Kidney glomerular epithelial cell (primary cell): ENCODE measurements at regions not wholly inside any gene's neighbourhood (a gene's known extent, or its start where the extent isn't known, plus 50 kb on each side); places are given as distances from the start of the nearest gene placed in this dataset.

Source experiments
- DNase-seq: peaks from one replicate; lab custom pipeline; 2025; lab: John Stamatoyannopoulos, UW

DNA sequence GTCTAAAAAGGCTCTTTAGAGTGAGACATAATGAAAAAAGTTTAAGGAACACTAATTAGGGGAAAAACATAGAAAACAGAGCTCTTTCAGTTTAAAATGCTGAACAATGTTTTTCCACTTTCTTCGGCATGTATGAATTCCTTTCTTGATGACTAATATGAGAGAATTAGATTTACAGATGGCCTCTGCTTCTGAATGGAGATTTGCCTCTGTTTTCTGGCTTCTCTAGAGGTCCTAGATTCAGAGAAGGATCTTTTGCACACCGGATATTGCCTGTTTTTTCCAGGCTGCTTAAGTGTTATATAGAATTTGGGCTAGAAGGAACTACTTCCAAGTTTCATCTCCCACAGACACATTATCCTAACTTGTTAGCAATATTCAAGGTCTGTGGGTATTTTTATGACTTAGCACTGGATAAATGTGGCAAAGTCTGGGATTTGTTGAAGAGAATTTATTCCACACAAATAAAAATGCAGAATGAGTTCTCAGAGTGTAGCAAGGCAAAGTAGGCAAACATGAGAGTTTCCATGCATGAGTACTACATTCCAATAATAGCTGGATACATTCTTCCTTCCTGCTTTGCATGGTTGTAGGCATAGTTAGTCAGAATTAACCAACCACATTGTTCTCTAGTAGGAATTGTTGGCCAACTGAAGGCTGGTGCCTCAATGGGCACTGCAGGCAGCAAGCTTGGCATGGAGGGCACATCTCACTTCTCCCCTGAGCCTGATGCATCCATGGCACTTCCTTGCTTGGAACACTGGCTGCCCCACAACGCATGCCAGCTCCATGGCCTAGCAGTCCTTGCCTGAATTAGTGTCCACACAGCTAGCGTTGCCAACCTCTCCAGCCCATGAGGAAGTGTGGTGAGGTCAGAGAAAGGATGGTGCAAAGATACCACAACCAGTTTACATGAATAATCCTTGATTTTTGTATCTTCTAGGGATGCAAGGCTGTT lies 224.2 kb downstream of the CLIC5 start:
- peak; percentile 73 for DNase-seq

DNA sequence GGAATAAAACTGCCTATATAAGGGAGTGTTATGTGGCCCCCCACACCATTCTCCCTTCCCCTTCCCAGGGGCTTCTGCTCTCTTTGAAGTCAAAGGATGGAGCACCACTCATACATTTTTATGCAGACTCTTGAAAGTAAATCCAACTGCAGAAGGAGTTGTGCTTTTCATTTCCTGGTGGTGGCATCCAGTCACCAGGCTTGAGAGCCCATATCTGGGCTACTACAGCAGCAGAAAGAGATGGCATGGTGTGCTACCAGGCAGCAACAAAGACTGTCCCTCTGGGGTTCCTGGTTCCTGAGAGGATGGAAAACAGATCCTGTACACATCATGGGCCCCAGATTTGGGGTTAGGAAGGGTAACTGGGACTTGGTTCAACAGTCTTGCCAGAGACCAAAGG lies 226.4 kb downstream of the CLIC5 start:
- DNase-seq, result no peak

DNA sequence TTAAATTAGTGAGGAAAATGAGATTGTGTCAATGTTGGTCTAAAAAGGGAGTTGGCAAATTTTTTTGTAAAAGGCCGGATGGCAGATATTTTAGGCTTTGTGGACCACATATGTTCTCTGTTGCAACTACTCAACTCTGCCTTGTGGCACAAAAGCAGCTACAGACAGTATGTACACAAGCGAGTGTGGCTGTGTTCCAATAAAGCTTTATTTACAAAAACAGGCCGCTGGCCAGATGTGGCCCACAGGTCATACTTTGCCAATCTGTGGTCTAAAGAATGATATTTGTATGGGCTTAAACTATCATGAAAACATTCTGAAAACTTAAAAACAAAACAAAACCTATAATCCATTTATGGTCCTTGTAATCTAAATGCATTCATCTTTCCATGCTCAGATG lies 228.3 kb downstream of the CLIC5 start:
- DNase-seq, result no peak

DNA sequence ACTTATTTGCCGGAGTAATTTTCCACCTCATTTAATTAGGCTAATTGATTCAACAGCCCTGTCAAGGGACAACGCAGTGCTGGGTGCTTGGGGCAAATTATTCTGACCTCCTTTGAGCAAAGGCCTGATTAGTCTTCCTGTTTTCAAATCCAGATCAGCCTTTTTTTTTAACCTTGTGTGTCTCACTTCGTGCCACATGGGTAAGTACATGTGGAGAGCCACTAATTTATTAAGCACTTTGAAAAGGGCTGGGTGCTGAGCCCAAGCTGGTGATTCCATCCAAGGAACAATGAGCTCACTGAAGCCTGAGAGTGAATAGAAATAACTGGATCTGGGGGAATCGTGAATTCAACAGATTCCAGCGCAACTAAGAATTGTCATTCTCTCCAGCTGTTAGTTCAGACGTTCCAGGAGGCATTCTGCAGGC lies 229.3 kb downstream of the CLIC5 start:
- DNase-seq, result no peak

DNA sequence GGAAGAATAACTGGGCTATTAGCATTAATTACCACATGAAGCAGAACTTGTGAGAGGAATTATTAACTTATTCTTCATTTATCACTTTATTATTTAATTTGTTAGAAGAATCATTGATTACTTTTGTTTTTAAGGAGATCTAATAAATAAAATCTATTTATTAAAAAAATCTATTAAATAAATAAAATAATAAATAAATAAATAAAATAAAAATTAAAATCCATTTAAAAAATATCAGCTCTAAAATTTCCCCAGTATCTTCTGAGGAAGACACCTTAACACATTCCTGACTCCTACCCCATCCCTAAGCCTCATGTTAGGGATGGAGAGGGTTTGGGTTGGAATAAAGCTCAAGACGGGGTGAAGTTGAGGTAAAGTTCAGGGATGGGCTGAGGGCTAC lies 231.4 kb downstream of the CLIC5 start:
- no peak for DNase-seq

DNA sequence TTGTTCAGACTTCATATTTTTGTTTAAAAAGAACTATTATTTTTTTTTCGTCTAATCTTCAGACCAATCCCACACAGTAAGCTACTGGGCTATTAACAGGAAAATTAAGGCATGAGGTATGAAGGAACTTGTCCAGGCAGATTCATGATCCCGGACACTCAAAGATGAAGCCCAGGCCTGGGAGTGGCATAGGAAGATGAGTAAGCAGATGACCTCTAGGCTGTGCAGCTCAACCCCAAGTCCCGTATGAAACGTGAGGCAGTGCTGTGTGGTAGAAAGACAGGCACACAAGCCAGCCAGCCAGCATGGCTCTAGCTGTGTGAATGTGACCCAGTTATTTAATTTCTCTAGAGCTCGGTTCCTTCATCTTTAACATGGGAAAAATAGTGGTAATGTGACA lies 231.9 kb downstream of the CLIC5 start:
- no peak for DNase-seq

DNA sequence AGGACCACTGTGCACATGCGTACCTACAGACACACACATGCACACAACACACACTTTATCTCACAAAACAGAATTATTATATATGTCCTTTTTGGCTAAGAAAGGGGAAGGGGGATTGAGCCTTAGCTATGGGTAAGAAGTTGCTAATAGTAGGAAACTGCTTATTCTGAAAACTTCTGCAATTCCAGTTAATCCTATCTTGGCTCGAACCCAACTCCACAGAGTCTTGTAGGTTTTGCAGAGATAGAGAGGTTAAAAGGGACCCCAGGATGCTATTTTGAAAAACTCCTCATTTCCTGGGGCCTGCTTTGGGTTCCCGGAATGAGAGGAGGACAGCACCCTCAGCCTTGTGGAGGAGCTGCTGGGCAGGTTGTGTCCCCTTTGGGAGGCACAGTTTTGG lies 233.8 kb downstream of the CLIC5 start:
- DNase-seq, result no peak

DNA sequence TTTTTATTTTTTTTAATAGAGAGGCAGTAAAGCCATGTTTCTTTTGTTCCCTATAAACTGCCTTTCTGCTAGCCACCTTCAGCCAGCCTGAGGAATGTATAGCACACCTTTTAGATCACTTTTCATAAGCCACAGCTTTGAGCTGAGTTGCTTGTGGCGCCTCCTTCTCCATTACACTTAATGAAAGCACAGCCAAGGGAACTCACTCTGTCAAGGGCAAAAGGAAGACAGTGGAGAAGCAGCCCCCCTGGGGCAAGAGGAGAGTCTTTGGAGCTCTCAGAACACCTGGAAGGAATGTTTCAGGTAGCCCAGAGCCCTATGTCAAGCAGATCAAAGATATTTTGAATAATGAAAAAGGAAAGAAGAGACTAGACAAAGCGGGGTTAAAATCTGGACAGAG lies 235.1 kb downstream of the CLIC5 start:
- DNase-seq, result no peak

DNA sequence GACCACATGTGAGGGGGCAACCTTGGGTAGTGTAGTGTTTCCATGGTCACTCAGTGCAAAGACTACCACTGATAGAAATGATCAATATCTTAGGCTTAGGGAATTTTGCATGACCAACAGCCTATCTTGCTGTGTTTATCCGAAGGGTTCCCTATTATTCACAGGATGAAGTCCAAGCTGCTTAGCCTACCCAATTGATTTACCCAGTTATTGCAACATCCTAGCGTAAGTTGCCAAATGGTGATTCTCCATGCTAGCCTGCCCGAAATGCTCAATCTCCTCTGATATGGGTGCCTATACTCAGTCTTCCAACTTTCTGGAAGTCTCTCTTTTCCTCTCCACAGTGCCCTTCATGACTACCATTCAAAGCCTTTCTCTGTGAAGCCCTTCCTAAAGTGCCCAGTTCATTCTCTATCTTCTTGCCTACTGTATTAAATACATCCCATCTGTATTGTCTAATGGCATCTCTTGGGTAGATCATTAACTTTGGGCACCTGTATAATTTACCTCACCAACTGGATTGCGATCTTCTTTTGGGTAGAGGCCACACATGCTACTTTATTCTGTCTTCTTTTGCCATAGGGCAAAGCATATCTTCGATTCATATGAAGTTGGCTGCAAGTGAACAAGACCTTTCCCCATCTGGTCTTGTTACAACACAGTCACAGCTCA lies 240.5 kb downstream of the CLIC5 start:
- no peak for DNase-seq

DNA sequence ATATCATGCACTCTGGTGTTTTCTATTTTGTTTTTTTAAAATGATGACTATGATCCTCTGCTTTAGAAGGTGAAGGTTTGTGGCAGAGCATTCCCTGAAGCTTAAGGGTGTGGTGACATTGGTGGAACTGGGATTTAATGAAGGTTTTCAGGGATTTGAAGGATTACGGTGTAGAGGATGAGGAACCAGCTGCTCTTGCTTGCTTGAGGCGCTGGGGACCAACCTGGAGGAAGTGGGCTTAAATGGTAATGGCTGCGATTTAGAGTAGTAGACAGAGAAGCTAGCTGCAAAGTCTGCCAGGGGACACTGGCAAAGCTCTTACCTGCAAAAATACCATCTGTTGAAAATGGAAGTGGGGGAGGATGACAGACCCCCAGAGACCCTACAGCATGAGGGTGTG lies 241.8 kb downstream of the CLIC5 start:
- no peak for DNase-seq

DNA sequence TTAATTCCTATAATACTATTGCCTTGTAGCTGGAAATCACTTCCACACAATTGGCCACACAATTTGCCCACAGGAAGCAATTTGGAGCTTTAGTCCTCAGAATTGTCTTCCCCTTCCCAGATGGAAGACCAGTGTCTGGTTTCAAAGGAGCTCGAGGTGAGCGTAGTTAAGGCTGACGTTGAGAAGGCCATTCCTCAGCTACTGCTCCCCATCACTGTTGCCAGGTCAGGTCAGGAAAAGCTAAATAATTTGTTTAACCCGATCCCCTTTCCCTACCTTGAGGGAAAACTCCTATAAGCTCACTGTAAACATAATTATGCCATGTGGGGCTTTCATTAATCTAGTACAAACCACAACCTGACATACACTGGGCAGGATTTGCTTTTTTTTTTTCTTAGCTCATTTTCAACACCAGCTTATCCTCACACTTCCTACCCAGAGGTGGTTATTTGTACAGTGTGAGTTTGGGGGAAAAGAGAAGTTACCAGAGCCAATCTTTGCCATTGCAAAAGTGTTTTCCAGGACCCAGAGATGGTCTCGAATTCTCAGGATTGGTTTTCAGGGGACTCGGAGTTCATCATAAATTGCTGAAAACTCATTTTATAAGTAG lies 242.7 kb downstream of the CLIC5 start:
- no peak for DNase-seq

DNA sequence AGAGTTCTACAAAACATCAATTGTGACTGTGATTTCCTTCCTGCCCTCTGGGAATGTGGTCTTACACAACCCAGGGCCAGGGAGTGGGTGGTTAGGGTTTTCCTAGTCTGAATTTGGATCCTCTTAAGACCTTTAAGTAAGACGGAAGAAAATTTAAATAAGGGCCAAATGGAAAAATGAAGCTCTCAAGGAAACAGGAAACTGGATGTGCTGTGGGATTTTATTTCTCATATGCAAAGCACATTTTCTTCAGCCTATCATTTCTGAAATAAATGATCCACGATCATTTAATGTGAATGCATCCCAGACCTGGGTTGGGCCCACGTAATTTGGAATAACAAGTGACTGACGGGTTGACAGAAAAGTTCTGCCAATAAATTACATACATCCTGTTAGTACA lies 243.6 kb downstream of the CLIC5 start:
- DNase-seq, result no peak

DNA sequence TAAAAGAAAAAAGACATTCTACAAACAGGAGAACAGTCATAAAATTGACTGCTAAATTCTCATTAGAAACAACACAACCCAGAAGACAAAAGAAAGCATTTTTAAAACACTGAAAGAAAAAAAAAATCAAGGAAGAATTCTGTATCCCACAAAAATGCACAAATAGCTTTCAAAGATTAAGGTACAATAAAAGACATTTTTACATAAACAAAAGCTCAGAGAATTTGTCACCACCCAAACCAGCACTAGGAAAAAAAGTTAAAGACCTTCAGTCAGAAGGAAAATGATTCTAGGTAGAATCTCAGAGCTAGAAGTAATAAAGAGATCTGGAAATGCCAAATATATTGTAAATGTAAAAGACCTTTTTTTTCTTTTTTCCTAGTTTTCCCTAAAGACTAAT lies 252.4 kb downstream of the CLIC5 start:
- no peak for DNase-seq

DNA sequence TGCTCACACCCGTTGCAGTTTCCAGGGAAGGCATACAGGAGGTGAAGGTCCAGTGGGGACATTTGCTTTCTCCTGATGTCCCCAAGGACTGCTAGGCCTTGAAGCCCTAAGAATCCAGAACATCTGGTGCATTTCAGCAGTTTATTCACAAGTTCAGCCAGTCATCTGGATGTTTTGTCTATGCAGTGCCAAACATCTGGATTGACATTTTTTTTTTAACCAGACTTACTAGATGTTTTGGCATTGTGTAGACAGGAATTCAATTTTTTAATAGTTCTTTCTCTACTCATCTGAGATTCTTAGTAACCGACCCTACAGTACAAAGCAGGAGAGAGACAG lies 256.2 kb downstream of the CLIC5 start:
- DNase-seq, result no peak

DNA sequence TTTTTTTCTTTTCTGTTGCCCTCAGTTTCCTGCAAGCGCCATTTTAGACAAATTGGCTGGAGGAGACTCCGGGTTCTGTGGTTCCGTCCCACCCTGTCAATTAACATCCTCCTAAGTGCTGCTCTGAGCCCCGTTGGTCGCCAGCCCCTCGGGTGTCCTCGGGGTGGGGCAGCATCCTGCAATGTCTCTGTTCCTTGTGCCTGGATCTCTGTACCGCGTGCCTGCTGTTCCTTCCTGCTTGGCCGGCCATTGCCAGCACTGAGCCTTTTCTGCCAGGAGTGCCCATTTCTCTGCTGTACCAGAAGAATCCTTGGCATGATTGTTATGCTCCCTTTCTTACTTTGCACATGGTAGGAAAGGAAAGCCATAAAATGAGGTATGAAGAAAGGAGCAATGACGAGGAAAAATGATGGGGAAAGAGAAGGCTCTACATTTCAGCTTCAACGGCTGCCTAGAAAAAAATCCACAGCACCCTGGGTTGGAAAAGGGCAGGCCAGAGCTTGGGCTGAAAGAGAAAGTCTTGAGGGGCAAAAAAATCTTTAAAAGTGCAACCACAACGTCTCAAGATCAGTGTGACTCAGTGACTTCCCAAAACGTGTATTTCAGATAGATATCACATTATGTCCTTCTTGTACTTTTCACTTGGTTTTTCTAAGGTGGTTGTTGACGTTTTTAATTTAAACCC lies 256.7 kb downstream of the CLIC5 start:
- DNase-seq, result no peak

DNA sequence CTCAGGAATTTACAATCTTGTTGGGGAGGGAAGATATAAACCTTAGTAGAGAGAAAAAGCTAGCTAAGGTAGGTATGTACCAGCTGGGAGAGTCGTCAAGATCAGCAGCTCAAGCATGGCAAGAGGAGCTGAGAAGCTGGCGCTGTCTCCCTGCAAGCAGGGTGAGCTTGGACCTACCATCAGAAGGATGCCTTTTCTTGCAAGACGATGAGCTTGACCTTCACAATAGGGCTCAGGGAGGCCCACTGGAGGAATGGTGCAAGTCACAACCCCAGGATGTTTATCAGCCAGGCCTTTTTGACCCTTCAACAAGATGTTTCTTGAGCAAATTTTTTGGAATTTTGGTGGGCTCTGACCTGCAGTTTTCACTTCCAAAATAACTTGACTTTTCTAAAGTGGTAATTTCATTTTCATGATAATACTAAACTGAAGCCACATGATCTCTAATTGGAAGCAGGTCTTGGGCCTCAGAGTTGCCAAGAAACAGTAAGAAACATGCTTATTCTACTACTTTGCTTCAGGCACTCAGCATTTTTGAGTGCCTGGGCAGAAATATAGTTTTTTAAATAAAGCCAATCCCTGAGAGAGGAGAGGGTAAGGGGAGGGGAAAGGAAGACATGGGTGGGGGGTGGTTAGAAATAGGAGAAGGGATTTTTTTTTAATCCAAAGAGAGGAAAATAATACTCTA lies 258.1 kb downstream of the CLIC5 start:
- DNase-seq, result no peak

DNA sequence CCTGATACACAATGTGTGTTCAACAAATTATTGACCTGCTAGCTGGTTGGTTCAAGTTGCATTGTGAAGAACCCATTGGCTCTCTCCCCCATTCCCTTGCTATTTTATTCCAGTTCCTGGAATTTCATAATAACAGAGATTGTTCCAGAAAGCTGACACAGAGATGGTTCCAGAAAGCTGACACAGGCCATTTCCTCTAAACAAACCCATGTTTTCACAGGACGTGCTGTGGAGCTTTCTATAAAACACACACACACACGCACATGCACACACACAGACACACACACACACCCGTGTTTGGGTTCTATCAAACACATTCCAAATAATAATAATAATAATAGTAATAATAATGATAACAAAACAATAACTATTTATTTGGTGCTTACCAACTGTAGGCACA lies 259.1 kb downstream of the CLIC5 start:
- DNase-seq, result no peak

DNA sequence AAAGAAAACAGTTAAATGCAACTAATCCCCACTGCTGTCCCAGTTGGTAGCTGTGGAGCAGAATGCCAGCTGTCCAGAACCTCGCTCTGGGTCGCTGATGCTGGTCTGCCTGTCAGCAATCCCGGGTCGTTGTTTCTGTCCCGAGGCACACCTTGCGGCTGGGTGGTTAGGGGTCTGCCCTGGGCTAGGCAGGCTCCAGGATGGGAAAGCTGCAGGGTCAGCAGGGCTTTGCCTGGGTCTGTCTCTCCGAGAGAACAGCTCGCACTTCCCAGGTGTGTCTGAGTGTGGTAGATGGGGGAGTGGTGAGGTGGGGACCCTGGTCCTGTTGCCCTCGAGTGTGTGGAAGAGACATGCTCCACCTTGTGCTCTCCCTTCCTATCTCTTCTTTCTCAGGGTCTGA lies 261.2 kb downstream of the CLIC5 start:
- DNase-seq, result no peak

DNA sequence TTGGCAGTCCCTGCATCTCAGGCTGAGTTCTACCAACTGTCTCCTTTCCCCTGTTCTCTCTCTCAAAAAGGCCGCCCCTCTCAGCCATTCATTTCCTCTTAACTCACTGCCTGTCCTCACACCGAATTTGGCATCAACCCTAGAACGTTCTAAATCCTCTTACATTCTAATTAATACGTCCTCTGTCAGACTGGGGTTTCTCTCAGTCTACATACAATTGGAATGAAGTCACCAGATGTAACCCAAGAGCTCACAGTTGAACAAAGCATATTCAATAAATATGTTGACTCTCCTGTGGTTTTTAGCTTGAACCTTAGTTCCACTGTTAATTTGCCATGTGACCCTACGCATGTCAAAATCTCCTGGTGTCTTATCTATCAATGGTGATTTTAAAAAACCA lies 269.6 kb downstream of the CLIC5 start:
- no peak for DNase-seq

DNA sequence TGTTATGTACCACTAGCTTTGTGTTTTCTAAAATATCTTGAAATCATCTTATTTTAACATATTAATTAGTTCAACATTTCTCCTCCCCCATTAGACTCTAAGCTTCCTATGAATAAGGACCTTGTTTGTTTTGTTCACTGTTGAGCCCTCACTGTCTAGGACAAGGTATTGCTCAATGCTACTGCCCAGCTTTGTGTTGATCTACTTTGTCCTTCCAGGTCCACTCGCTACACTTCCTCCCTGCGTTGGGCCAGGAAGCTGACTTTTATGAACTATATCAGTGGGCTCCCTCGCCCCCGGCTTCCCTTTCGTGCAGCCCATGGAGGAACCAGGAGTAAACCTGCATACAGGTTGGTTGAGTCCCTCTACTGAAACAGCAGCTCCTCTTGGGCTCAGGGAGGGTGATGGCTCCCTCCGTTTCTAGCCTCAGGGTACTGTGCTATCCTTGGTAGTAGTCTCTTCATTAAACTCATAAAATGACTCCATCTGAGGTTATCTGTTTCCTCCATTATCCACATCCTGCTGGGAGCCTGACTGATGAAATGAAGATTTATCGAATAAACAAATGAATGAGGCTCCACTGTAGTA lies 272.5 kb downstream of the CLIC5 start:
- no peak for DNase-seq

DNA sequence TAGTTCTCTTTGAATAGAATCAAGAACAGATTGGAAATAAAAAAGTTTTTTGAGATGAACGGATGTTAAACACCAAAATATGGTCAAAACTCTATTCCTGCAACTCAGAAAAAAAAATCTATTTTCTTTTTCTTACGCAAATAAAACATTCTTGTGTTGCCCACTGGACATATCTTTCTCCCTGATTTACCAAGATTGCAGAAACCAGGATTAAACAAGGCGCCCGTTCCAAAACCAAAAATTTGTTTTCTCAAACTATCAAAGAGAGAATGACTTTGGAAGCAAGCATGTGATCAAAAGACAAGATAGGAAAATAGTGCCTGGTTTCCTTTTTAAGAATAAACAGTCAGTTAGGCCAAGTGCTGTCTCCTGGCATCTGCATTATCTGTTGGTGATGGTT lies 273.1 kb downstream of the CLIC5 start:
- DNase-seq, result no peak
